GM23248 (cell line): ENCODE measurements at regions not wholly inside any gene's neighbourhood (a gene's known extent, or its start where the extent isn't known, plus 50 kb on each side); places are given as distances from the start of the nearest gene placed in this dataset.

ENCODE experiments used
- DNase-seq: peaks from one replicate; pipeline ENCODE4 v3.0.0-alpha.2; 2015
- H2AFZ ChIP-seq: fragments of 200-600 bp; sonication (generic); 2 replicates; pipeline ENCODE4 v1.6.1; 2016; ENCODE audit warnings: antibody characterized with exemption
- H3F3A ChIP-seq: fragments of 200-600 bp; sonication (generic); 2 replicates; pipeline ENCODE4 v1.6.1; 2016; ENCODE audit warnings: mild to moderate bottlenecking, antibody characterized with exemption, mixed run types; ENCODE audit not compliant: insufficient read depth
- H3K27ac ChIP-seq: fragments of 200-600 bp; sonication (generic); 2 replicates; pipeline ENCODE4 v1.5.1; 2016; ENCODE audit warnings: mild to moderate bottlenecking
- H3K27me3 ChIP-seq: fragments of 200-600 bp; sonication (generic); replicated peaks from 2 replicates; pipeline ENCODE4 v1.6.1; 2016; ENCODE audit warnings: mild to moderate bottlenecking; ENCODE audit not compliant: insufficient read depth
- H3K36me3 ChIP-seq: fragments of 200-600 bp; sonication (generic); 2 replicates; pipeline ENCODE4 v1.6.1; 2016; ENCODE audit warnings: low read depth, mild to moderate bottlenecking
- H3K4me1 ChIP-seq: fragments of 200-600 bp; sonication (generic); 2 replicates; pipeline ENCODE4 v1.6.1; 2016; ENCODE audit warnings: mild to moderate bottlenecking; ENCODE audit not compliant: insufficient read depth
- H3K4me2 ChIP-seq: fragments of 200-600 bp; sonication (generic); one replicate; pipeline ENCODE4 v1.6.1; 2016; ENCODE audit warnings: mild to moderate bottlenecking; ENCODE audit not compliant: unreplicated experiment
- H3K4me3 ChIP-seq: fragments of 200-600 bp; sonication (generic); 2 replicates; pipeline ENCODE4 v1.5.1; 2016; ENCODE audit warnings: mild to moderate bottlenecking
- H3K79me2 ChIP-seq: fragments of 200-600 bp; sonication (generic); 2 replicates; pipeline ENCODE4 v1.6.1; 2016; ENCODE audit warnings: mild to moderate bottlenecking; ENCODE audit not compliant: insufficient read depth
- H3K9ac ChIP-seq: fragments of 200-600 bp; sonication (generic); 2 replicates; pipeline ENCODE4 v1.6.1; 2016; ENCODE audit warnings: mild to moderate bottlenecking
- H3K9me2 ChIP-seq: fragments of 200-600 bp; sonication (generic); 2 replicates; pipeline ENCODE4 v1.6.1; 2016; ENCODE audit warnings: mixed run types, mild to moderate bottlenecking, moderate library complexity; ENCODE audit not compliant: insufficient read depth
- H3K9me3 ChIP-seq: fragments of 200-600 bp; sonication (generic); one replicate; pipeline ENCODE4 v1.6.1; 2017; ENCODE audit warnings: low read depth
- H4K20me1 ChIP-seq: fragments of 200-600 bp; sonication (generic); 2 replicates; pipeline ENCODE4 v1.6.0; 2016; ENCODE audit not compliant: insufficient read depth
- EZH2 ChIP-seq: fragments of 200-600 bp; sonication (generic); IDR thresholded peaks from 2 replicates; pipeline ENCODE4 v1.6.1; 2018; ENCODE audit warnings: antibody characterized with exemption, mild to moderate bottlenecking; ENCODE audit not compliant: insufficient read depth, poor library complexity, severe bottlenecking
- EZH2phosphoT487 ChIP-seq: fragments of 200-600 bp; sonication (generic); IDR thresholded peaks from 2 replicates; pipeline ENCODE4 v1.6.1; 2018; ENCODE audit warnings: antibody characterized with exemption, moderate library complexity, mild to moderate bottlenecking, low read depth; ENCODE audit not compliant: insufficient read depth
- WGBS, 2 experiments: methylation state at CpG; one replicate each; pipeline ENCODE4 v1.1.6; 2015 to 2017; ENCODE audit warnings: low lambda C conversion rate in 2 of 2, low coverage in 1 of 2; ENCODE audit errors: missing lambda C conversion rate in 2 of 2; 5-methylcytosine and 5-hydroxymethylcytosine counted together
- in situ Hi-C: fragments of 300-500 bp; cut with MboI; formaldehyde crosslinking; loops from 2 replicates; pipeline ENCODE4 v1.15.0; 2020

GRCh38 chr3:94779699-94780098 is 716.8 kb downstream of the NSUN3 start:
- Histone ChIP-seq H3K79me2 (no peaks in the 10 kb centered on the region), H2AFZ (no peak overlapping the region), H3K9ac (no peak overlapping the region), H3K27me3 (no peaks in the 10 kb centered on the region), H3K4me2 (no peak overlapping the region), H3F3A (no peaks in the 10 kb centered on the region), H3K4me1 (no peaks in the 10 kb centered on the region), H3K36me3 (no peaks in the 10 kb centered on the region), H3K27ac (no peak overlapping the region), H3K9me2 (no peaks in the 10 kb centered on the region), H4K20me1 (no peaks in the 10 kb centered on the region), H3K9me3 (no peaks in the 10 kb centered on the region), H3K4me3 (no peak overlapping the region)
- TF ChIP-seq EZH2phosphoT487 (no peak), EZH2 (no peak)
- DNase-seq: no peak
- in situ Hi-C loops: no loop called here
- 0% methylated on average over 1 of the region's 1 CpG for WGBS, 2 experiments

GRCh38 chr3:94784274-94784673 is 721.4 kb downstream of the NSUN3 start:
- H3F3A ChIP-seq: no peaks in the 10 kb centered on the region
- no peak for TF ChIP-seq EZH2
- TF ChIP-seq EZH2phosphoT487: no peak
- DNase-seq: no peak
- H3K9me3 ChIP-seq: no peaks in the 10 kb centered on the region
- no peaks in the 10 kb centered on the region for H3K36me3 ChIP-seq
- 23 to 27% methylated on average over 4 of the region's 4 CpGs for WGBS, 2 experiments
- no peaks in the 10 kb centered on the region for H3K27me3 ChIP-seq
- no peak overlapping the region for H2AFZ ChIP-seq
- H4K20me1 ChIP-seq: no peaks in the 10 kb centered on the region
- H3K4me3 ChIP-seq: no peak overlapping the region
- H3K9me2 ChIP-seq: no peaks in the 10 kb centered on the region
- no peak overlapping the region for H3K4me2 ChIP-seq
- no peak overlapping the region for H3K9ac ChIP-seq
- in situ Hi-C loops: no loop called here
- H3K4me1 ChIP-seq: no peaks in the 10 kb centered on the region
- no peak overlapping the region for H3K27ac ChIP-seq
- no peaks in the 10 kb centered on the region for H3K79me2 ChIP-seq

- in situ Hi-C loops: no loop called here
These were observed 724.2 kb downstream of the NSUN3 start for GRCh38 chr3:94787066-94787465.

GRCh38 chr3:94787734-94788270 is 724.9 kb downstream of the NSUN3 start:
- Histone ChIP-seq H4K20me1 (no peaks in the 10 kb centered on the region), H3K27me3 (no peaks in the 10 kb centered on the region), H3K9me2 (no peaks in the 10 kb centered on the region), H3K4me3 (no peak overlapping the region), H3K36me3 (no peaks in the 10 kb centered on the region), H3K9me3 (no peaks in the 10 kb centered on the region), H3K9ac (no peak overlapping the region), H2AFZ (no peak overlapping the region), H3K27ac (no peak overlapping the region), H3K79me2 (no peaks in the 10 kb centered on the region), H3K4me1 (no peaks in the 10 kb centered on the region), H3K4me2 (no peak overlapping the region), H3F3A (no peaks in the 10 kb centered on the region)
- no peak for DNase-seq
- 0 to 2% methylated on average over 1 of the region's 1 CpG for WGBS, 2 experiments
- TF ChIP-seq EZH2 (no peak), EZH2phosphoT487 (no peak)
- in situ Hi-C loops: no loop called here

More at GRCh38 chr3:94787066-94787465, 724.2 kb downstream of the NSUN3 start:
- 11 to 14% methylated on average over 5 of the region's 5 CpGs for WGBS, 2 experiments
- Histone ChIP-seq H3K27me3 (no peaks in the 10 kb centered on the region), H3F3A (no peaks in the 10 kb centered on the region), H3K79me2 (no peaks in the 10 kb centered on the region), H3K9ac (no peak overlapping the region), H3K9me2 (no peaks in the 10 kb centered on the region), H2AFZ (no peak overlapping the region), H3K36me3 (no peaks in the 10 kb centered on the region), H4K20me1 (no peaks in the 10 kb centered on the region), H3K9me3 (no peaks in the 10 kb centered on the region), H3K4me2 (no peak overlapping the region), H3K4me3 (no peak overlapping the region), H3K4me1 (no peaks in the 10 kb centered on the region), H3K27ac (no peak overlapping the region)
- no peak for TF ChIP-seq EZH2
- no peak for TF ChIP-seq EZH2phosphoT487
- DNase-seq: no peak

- no peak overlapping the region for H3K27ac ChIP-seq
- H3K27me3 ChIP-seq: no peaks in the 10 kb centered on the region
- H3K9ac ChIP-seq: no peak overlapping the region
- TF ChIP-seq EZH2phosphoT487 (no peak), EZH2 (no peak)
- in situ Hi-C loops: no loop called here
- H3K79me2 ChIP-seq: no peaks in the 10 kb centered on the region
- H2AFZ ChIP-seq: no peak overlapping the region
- H3K4me1 ChIP-seq: no peaks in the 10 kb centered on the region
- H3K9me2 ChIP-seq: no peaks in the 10 kb centered on the region
- DNase-seq: no peak
- H3K4me2 ChIP-seq: no peak overlapping the region
- H3K4me3 ChIP-seq: no peak overlapping the region
- no peaks in the 10 kb centered on the region for H4K20me1 ChIP-seq
- no peaks in the 10 kb centered on the region for H3F3A ChIP-seq
- no peaks in the 10 kb centered on the region for H3K36me3 ChIP-seq
- no peaks in the 10 kb centered on the region for H3K9me3 ChIP-seq
These were observed 731.7 kb downstream of the NSUN3 start for GRCh38 chr3:94794563-94794962.
